Hepatic stellate cell (primary cell): ENCODE measurements at regions not wholly inside any gene's neighbourhood (a gene's known extent, or its start where the extent isn't known, plus 50 kb on each side); places are given as distances from the start of the nearest gene placed in this dataset.

Experiments
- DNase-seq: peaks from one replicate; pipeline ENCODE4 v3.0.0; 2011; ENCODE audit warnings: low spot score

GRCh38 chr12:30507576-30507975 lies 188.1 kb downstream of the IPO8 start:
- DNase-seq = no peak

GRCh38 chr12:30506411-30506810 lies 189.3 kb downstream of the IPO8 start:
- DNase-seq = no peak

GRCh38 chr12:30501718-30502117 lies 194.0 kb downstream of the IPO8 start:
- DNase-seq = no peak

GRCh38 chr12:30500532-30500931 lies 195.1 kb downstream of the IPO8 start:
- no peak for DNase-seq

- DNase-seq = no peak
Measured at GRCh38 chr12:30485230-30485890, 210.3 kb downstream of the IPO8 start.

- DNase-seq = no peak
Measured at GRCh38 chr12:30484658-30485057, 211.0 kb downstream of the IPO8 start.

GRCh38 chr12:30482650-30483049 lies 213.0 kb downstream of the IPO8 start:
- no peak for DNase-seq

- no peak for DNase-seq
Measured at GRCh38 chr12:30473274-30473673, 222.4 kb downstream of the IPO8 start.

- no peak for DNase-seq
Measured at GRCh38 chr12:30466093-30466585, 229.5 kb downstream of the IPO8 start.

- no peak for DNase-seq
Measured at GRCh38 chr12:30463636-30464035, 232.0 kb downstream of the IPO8 start.

- no peak for DNase-seq
Measured at GRCh38 chr12:30462249-30462648, 233.4 kb downstream of the IPO8 start.

GRCh38 chr12:30461026-30461615 lies 234.5 kb downstream of the IPO8 start:
- DNase-seq = no peak

GRCh38 chr12:30458453-30458852 lies 237.2 kb downstream of the IPO8 start:
- no peak for DNase-seq

- DNase-seq = peak; percentile 38
Measured at GRCh38 chr12:30457621-30458289, 237.9 kb downstream of the IPO8 start.

- no peak for DNase-seq
Measured at GRCh38 chr12:30450872-30451271, 244.8 kb downstream of the IPO8 start.

GRCh38 chr12:30450226-30450625 lies 245.4 kb downstream of the IPO8 start:
- DNase-seq = no peak

- DNase-seq = no peak
Measured at GRCh38 chr12:30448038-30448437, 247.6 kb downstream of the IPO8 start.

- no peak for DNase-seq
Measured at GRCh38 chr12:30447061-30447750, 248.5 kb downstream of the IPO8 start.

- DNase-seq = no peak
Measured at GRCh38 chr12:30442461-30442860, 253.2 kb downstream of the IPO8 start.

GRCh38 chr12:30440826-30441602 lies 254.7 kb downstream of the IPO8 start:
- DNase-seq = peak; percentile 10

- DNase-seq = no peak
Measured at GRCh38 chr12:30439201-30439600, 256.5 kb downstream of the IPO8 start.

GRCh38 chr12:30438601-30439041 lies 257.0 kb downstream of the IPO8 start:
- no peak for DNase-seq
